NB4 (cell line): ENCODE measurements at regions not wholly inside any gene's neighbourhood (a gene's known extent, or its start where the extent isn't known, plus 50 kb on each side); places are given as distances from the start of the nearest gene placed in this dataset.

Experiments
- CTCF ChIP-seq: IDR thresholded peaks from one replicate; pipeline ENCODE4 v1.5.1; 2012; ENCODE audit warnings: low read depth, low read length
- POLR2A ChIP-seq: IDR thresholded peaks from 2 replicates; pipeline ENCODE4 v1.6.1; 2011; ENCODE audit warnings: mild to moderate bottlenecking; ENCODE audit not compliant: insufficient read length; ENCODE audit errors: extremely low read depth

GRCh38 chr2:156679820-156680219 is 243.6 kb downstream of the GPD2 start:
- TF ChIP-seq CTCF (no peak), POLR2A (no peak)
